HG03064 (cell line): ENCODE measurements at regions not wholly inside any gene's neighbourhood (a gene's known extent, or its start where the extent isn't known, plus 50 kb on each side); places are given as distances from the start of the nearest gene placed in this dataset.
"Not testable (repeated sequence)": the region's sequence is repeated elsewhere in the genome, so short reads cannot be mapped to it uniquely, and the experiment has no call there.

Experiments used
- ATAC-seq: cut with Tn5 transposase; IDR thresholded peaks from one replicate; pipeline ENCODE4 v1.9.1; 2021; ENCODE audit warnings: low read depth; ENCODE audit not compliant: unreplicated experiment

DNA sequence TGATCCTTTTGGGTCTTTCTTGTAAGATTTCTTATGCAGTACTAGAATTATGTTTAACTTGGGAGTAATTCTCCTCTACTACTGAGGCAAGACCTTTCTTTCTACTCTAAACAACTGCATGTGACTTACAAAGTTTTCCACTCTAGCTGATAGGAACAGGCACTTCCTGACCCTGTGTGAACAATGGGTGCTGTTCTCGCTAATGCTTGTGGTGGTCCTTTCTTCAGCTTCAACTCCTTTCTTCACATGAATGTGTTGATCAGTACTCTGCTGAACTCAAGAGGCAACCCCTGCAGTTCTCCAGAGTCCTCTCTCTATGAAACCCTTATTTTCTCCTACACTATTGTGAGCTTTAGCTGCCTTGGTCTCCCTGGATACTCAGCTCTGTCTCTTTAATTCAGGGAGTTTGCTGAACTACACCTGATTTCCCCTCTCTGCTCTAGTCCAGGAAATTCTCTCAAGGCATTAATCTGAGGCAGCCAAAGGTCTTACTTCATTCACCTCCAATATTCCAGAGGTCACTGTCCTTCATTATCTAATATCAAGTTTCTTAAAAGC, 484.6 kb upstream of the PIK3R1 start:
- no peak for ATAC-seq

DNA sequence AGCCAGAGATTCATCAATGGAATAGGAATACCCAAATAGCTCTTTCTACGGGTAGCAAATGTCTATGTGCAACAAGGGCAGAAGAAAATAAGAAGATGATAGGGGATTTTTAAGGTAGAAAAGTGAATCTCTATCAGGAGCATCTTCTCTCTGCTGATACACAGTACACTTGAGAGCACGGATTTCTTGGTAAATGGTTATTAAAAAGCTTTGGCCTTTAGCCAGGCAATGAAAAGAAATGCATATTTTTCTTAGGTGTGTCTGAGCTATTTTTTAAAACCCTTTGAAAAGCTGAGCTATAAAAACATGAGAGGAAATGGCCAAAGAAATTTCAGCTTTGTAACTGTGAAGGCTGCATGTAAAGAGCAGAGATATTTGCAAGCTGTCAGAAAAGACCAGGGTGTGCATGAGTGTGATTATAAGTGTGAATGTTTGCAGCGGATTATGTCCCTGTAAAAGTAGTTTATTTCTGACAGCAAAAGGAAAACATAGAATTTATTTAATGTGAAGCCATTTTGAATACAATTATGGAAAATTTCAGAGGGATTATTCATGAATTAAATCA, 487.1 kb upstream of the PIK3R1 start:
- ATAC-seq: no peak

DNA sequence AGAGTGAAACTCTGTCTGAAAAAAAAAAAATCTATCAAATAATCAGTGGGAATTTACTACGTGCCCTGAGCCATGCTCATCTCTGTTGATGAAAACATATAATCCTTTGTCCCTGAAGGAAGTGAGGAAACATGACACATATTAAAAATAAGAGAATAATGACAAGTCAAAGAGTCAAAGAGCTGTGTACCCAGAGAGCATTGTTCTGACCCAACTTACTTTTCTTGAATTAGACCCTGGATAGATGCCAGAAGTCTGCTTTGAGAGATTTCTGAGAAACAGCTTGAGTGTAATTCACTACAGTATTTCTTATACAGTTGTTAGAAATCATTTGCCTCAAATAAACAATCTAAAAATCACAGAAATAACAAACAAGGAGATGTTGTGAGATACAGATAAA, 490.0 kb upstream of the PIK3R1 start:
- no peak for ATAC-seq

DNA sequence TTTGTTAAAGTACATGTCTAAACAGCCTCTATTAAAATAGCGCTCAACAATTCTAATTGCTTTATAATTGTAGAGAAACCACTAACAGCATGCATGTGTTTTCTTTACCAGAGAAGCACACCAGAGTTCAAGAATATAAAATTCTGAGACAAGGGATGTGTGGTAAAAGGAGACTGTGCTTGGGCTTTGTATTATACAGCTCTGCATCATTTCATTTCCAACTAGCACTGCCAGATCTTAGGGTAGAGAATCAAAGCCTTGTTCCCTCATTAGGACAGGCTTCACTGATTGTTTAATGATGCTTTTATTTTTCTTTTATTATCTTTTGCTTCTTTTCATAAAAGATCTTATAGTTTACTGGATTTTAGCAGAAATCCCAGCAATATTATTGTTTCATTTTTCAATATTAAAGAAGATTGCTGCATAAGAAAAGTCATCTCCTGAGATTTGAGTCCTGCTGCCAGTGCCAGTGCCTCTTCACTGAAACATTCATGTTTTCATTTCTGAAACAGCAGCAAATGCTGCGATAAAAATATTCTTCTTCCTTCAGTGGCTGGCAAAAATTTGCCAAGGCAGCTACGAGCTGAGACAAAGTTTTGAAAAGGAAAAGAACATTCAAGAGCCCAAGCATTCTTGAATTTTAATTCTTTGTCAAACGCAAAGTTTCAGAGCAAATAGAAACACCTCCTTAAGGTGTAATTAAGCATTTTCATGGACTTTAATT, 491.0 kb upstream of the PIK3R1 start:
- no peak for ATAC-seq

DNA sequence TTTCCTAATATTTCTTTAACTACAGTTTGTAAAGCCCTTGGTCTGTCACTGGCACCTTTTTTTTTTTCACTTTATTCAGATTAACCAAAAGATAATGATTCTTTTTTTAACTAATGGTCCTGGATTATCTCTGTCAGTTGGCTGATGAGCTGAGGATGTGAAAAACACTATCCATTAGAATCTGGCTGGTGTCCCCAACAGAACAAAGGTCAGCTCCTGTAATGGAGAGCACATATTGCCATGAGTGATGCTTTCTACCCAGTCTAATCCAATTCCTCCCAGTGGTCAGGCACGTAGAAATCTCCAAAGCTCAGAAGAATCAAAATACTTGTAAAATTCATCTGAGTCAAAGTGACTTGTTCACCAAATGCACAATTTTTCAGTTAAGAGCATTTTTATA, 491.7 kb upstream of the PIK3R1 start:
- no peak for ATAC-seq

DNA sequence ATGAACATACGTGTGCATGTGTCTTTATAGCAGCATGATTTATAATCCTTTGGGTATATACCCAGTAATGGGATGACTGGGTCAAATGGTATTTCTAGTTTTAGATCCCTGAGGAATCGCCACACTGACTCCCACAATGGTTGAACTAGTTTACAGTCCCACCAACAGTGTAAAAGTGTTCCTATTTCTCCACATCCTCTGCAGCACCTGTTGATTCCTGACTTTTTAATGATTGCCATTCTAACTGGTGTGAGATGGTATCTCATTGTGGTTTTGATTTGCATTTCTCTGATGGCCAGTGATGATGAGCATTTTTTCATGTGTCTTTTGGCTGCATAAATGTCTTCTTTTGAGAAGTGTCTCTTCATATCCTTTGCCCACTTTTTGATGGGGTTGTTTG, 493.0 kb upstream of the PIK3R1 start:
- ATAC-seq: not testable (repeated sequence)

DNA sequence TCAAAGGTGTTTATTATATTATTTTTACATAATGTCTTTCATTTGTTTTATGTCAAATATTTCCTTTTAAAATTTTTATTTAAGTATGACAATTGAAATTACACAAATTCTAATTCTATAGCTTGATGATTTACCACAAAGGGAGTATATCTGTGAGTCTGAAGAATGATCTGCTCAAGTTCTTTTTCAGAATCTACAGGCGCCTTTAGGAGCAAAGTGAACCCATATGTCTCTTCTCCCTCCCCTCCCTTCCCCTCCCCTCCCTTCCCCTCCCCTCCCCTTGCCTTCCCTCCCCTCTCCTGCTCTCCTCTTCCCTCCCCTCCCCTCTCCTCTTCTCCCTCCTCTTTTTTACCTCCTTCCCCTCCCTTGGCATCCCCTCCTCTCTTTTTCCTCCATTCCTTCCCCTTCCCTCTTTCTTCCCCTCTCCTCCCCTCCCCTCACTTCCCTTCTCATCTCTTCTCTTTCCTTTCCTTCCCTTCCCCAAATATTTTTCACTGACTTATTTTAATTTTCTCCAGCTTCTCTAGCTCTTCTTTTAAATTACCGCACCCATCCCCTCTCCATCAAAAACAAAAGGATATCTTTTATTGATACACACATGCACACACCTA, 495.3 kb upstream of the PIK3R1 start:
- ATAC-seq: no peak

DNA sequence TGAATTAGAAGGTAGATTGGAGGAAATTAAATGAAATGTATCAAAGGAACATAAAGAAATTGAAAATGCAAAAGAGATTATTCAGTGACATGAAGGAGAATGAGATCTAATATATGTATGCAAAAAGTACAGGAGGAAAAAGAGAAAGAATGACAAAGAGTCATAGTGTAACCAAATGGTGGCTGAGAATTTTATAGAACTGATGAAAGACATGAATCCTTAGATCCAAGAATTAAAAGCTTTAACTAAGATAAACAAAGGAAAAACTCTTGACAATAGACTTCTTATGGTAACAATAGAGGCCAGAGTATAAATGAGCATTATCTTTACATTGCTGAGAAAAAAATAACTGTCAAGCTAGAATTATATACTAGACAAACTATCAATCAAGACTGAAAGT, 505.4 kb upstream of the CD180 start:
- ATAC-seq: no peak

DNA sequence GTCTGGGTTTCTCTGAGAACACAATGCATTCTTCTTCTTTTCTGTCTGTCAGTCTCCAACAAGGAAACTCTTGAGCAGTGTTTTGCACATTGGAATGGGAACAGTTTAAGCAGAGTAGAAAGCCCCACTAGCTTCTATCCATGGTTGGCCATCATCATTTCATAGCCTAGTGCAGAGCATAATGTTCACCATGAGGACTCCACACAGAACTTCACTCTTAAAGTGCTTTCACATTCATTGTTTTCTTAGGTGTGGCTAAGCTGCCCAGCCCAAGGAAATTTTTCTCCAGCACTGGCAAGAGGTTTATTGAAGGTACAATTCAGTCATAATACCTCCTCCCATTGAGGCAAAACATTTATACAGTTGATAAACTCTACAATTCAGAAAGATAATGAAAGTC, 503.0 kb upstream of the CD180 start:
- no peak for ATAC-seq

DNA sequence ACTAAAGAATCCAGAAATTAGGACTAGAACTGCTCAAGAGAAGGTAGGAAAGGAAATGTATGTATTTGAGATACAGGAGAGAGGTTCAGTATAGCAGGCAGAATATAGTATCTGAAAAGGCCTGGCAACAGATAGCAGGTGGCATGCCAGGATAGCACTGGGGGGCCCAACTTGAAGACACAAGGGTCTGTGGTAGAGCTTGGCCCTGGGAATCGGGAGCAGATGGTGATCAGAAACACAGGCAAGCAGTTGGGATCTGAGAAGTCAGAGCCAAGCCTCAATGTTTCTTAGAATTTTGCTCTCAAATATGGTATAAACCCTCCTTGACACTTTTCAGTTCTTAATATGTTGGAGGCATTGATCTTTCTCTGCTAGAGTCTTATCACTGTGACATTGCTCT, 499.8 kb upstream of the CD180 start:
- no peak for ATAC-seq

DNA sequence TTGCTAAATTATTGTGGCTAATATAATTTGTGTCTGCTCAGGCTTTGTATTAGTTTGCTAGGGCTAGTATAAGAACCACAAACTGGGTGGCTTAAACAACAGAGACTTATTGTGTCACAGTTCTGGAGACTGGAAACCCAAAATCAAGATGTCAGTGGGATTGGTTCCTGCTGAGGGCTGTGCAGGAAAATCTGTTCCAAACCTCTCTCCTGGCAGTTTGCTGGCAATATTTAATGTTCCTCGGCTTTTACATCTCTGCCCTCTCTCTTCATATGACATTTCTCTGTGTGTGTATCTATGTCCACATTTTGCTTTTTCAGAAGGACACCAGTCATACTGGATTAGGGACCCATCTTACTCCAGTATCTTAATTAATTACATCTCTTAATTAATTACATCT, 498.8 kb upstream of the CD180 start:
- ATAC-seq: no peak

DNA sequence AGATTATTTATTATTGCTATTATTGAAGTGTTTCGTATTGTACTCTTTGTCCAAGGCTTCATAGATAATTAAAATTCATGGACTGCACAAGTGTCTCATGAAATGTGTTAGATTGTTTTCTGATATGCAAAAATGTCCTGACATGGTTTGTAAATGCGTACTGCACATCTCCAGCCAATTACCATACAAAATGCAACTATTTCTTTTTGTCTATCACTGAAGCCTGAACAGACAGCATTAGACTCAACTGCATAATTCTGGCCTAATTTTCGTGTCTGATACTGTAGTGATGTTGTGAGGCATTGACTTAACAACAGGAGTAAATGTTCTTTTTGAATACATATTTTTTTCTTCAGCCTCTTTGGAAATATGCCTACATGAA, 498.2 kb upstream of the CD180 start:
- no peak for ATAC-seq

DNA sequence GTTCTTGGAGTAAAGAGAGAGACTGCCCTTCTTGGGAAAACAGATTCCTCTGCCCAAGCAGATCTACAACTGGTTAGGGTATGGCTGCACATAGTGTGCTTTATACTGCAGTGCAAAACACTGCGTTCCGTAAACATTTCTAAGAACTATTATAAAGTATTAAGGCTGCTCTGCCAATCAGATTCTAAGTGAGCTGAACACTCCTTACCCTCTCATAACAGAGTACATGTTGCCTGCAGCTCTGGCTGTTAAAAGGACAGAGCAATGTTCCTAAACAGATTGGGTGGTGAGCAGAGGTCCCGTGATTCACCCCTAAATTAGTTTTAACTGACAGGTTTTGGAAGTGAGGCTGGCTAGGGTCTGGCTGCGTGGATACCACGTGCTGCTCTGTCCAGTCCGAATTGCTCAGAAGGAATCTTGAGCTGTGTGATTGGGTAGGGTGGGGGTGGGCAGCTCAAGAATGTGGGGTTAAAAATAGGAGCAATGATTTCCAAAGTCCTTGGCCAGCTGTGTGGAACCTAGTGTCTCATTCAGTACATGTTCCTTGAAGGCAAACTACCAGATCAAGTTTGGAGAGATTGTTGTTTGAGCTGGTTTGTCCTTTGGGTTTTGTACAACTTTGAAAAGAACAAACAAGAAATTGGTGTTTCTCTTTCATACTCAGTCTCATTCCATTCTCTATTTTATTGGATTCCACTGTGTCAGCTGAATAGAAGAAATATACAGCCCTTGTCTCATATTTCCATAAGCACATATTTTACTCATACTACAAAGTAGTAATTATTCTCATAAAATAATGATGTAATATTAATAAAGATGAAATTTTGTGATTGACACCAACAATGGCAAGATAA, 497.6 kb upstream of the CD180 start:
- no peak for ATAC-seq

DNA sequence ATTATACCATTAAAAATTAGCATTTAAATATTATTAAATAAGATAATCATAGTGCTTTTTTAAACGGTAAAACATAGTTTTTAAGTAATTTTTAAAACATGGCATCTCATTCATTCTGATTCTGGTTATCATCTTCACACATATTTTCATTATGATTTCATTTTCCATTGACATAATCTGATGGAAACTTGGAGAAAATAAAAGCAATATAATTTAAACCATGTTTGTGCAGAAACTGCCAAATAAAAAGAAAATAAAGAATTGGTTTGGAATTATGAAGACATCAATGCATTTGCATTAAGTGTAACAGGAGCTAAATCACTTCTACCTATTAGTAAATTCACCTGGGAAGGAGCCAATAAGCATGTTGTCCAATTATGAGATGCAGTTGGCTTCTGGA, 490.1 kb upstream of the CD180 start:
- ATAC-seq: no peak

DNA sequence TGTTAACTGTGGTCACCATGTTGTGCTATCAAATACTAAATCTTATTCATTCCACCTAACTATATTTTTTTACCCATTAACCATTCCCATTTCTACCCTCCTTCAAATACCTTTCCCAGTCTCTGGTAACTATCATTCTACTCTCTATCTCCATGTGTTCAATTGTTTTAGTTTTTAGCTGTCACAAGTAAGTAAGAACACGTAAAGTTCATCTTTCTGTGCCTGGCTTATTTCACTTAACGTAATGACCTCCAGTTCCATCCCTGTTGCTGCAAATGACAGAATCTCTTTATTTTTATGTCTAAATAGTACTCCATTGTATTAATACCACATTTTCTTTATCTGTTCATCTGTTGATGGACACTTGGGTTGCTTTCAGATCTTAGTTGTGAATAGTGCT, 485.1 kb upstream of the CD180 start:
- no peak for ATAC-seq

DNA sequence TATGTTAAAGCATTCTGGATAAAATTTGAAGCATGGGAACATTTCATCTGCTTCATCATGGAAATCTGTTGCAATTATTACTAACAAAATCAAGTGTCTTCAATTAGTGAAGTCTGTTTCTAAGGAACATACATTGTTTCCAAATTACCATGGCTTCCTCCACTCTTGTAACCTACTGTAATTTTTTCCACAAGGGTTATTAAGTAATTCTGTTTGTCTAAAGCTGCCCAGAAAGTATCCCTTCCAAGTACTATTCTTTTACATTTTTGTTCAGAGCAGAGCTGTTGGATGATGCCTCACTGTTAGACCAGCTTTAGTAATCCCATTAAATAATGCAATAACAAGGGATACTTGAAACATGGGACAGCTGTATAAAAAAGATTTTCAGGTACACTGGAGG, 483.5 kb upstream of the CD180 start:
- ATAC-seq: no peak

DNA sequence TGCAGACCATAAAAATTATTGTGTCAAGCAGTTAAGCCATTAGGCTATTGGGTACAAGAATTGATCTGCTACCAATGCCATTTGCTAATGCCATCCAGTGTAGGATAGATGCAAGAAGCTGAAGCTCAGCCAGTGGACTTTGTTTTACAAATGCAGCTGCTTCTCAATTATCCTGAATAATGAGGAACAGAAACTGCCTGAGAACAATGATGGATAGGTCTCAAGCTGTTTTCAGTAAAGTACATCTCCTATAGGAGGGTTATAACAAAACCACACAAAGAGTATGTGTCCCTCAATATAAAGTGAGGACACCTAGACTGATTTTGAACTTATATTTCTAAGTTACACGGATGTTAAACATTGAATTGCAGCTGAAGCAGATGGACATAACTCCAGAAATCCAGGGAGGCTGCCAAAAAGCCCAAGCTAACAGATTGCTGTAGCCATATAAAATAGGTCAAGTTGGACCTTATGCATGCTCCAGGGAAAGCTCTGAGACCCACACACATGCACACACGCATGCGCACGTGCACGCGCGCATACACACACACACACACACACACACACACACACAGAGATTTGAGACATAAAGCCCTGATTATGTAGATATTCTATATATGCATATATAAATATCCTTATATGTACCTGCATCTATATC, 482.7 kb upstream of the CD180 start:
- ATAC-seq: no peak

DNA sequence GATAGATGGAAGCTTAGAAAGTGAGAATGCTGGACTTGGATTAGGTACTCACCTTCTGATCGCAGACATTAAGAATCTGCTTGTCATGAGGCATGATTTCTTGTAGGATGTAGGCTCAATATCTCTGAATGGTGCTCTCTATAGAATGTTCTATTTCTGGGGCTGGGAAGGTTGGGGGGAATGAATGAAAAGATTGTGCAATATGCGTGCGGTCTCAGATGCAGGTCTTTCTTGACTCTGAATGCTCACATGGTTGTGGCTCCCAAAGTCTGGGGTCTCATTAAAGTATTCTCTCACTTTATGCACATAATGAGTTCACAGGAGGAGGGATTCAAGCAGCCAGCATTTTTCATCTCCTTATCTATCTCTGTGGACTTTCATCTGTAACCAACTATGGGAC, 482.0 kb upstream of the CD180 start:
- ATAC-seq: no peak

DNA sequence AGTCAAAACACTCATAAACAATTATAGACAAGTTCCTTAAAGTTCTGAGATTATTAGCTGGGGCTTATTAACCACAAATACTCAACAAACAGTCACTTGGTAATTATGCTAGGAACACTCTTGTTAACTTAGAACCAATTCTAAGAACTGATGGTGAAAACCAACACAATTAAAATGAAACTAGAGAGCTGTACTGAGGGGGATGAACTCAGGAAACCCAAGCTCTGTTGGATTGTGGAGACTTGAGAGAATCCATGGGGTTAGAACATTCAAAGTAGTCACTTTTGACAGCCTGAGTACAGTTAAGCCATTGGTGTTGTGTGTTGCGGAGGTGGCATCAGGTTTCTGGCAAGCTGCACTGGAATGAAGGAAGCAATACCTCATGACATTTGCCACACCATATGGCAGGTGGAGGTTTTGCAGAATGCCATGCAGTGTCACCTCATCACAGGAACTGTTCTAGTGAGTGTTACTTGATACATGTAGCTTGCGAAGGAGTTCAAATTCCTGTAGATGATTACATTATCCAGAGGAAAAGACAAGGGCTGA, 480.9 kb upstream of the CD180 start:
- no peak for ATAC-seq

DNA sequence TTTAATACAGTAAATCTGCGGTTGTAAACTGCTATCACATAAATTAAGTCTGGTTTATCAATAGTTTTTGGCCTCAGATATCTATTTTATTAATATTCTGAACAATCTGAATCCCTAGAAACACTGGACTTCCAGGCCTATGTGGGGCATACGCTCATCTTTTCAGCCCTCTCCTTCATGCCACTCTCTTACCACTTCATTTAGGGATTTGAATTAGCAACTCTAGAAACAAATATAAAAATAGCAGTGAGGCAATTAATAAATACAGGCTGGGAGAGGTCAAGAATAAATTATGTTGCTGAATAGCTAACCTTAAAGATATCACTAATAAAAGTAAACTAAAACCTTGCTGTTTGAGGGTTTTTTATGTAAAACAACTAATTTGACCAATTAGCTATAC, 480.3 kb upstream of the CD180 start:
- ATAC-seq: no peak
